SK-N-SH (cell line): ENCODE measurements at regions not wholly inside any gene's neighbourhood (a gene's known extent, or its start where the extent isn't known, plus 50 kb on each side); places are given as distances from the start of the nearest gene placed in this dataset.

Experiments used
- CTCF ChIA-PET: fragments of 300-600, 350-600 bp; formaldehyde crosslinking; extraction: SDS; loops from one replicate; lab custom pipeline; 2021; lab: Yijun Ruan, JAX
- POLR2A ChIA-PET: fragments of 350-600 bp; sonication (Branson Sonifier 250); formaldehyde crosslinking; extraction: SDS; loops from one replicate; lab custom pipeline; 2020; ENCODE audit warnings: antibody characterized with exemption, inconsistent platforms; lab: Yijun Ruan, JAX
- DNase-seq: peaks from one replicate; pipeline ENCODE4 v3.0.0; 2012
- H2AFZ ChIP-seq: fragments of 200-600 bp; sonication (generic); 2 replicates; pipeline ENCODE4 v1.8.1; 2016; ENCODE audit warnings: antibody characterized with exemption, mild to moderate bottlenecking, low read depth
- H3F3A ChIP-seq: fragments of 200-600 bp; sonication (generic); replicated peaks from 2 replicates; pipeline ENCODE3; 2016; ENCODE audit warnings: antibody characterized with exemption, mild to moderate bottlenecking; ENCODE audit not compliant: insufficient read depth
- H3K27ac ChIP-seq, 2 experiments: fragments of 200-500 bp in 1 of 2; fragments of 200-600 bp in 1 of 2; sonication (Bioruptor generic) in 1 of 2; sonication (generic), shearing (Covaris generic) in 1 of 2; 2 replicates each; pipeline versions ENCODE4 v1.5.1 to v1.6.1; 2014 to 2016; ENCODE audit warnings: low read depth in 2 of 2, inconsistent platforms in 1 of 2, low read length in 1 of 2, mild to moderate bottlenecking in 1 of 2, mixed read lengths in 1 of 2
- H3K27me3 ChIP-seq: fragments of 200-600 bp; sonication (generic), shearing (Covaris generic); 2 replicates; pipeline ENCODE4 v1.6.1; 2016; ENCODE audit warnings: mixed run types; ENCODE audit not compliant: insufficient read depth
- H3K36me3 ChIP-seq, 2 experiments: fragments of 200-500 bp in 1 of 2; fragments of 200-600 bp in 1 of 2; sonication (Bioruptor generic) in 1 of 2; sonication (generic) in 1 of 2; replicated peaks in 1 of 2; 2 replicates each; pipeline versions ENCODE3 to v1.5.1; 2014 to 2016; ENCODE audit warnings: low read length in 1 of 2, mild to moderate bottlenecking in 1 of 2; ENCODE audit not compliant: insufficient read depth in 2 of 2, control insufficient read depth in 1 of 2
- H3K4me1 ChIP-seq, 2 experiments: fragments of 200-500 bp in 1 of 2; fragments of 200-600 bp in 1 of 2; sonication (Bioruptor generic) in 1 of 2; sonication (generic), shearing (Covaris generic) in 1 of 2; 2 replicates each; pipeline versions ENCODE4 v1.5.1 to v1.6.1; 2014 to 2016; ENCODE audit warnings: low read depth in 1 of 2, low read length in 1 of 2, mixed run types in 1 of 2; ENCODE audit not compliant: insufficient read depth in 2 of 2, control insufficient read depth in 1 of 2
- H3K4me2 ChIP-seq: fragments of 200-600 bp; sonication (generic), shearing (Covaris generic); 2 replicates; pipeline ENCODE4 v1.6.1; 2017; ENCODE audit warnings: mixed run types
- H3K4me3 ChIP-seq, 2 experiments: fragments of 200-500 bp in 1 of 2; fragments of 200-600 bp in 1 of 2; sonication (Bioruptor generic) in 1 of 2; sonication (generic), shearing (Covaris generic) in 1 of 2; 2 replicates each; pipeline versions ENCODE4 v1.5.1 to v1.8.1; 2014 to 2016; ENCODE audit warnings: low read depth in 2 of 2, inconsistent platforms in 1 of 2, low read length in 1 of 2, mild to moderate bottlenecking in 1 of 2, mixed read lengths in 1 of 2, moderate library complexity in 1 of 2
- H3K79me2 ChIP-seq: fragments of 200-600 bp; sonication (generic); 2 replicates; pipeline ENCODE4 v1.8.1; 2017; ENCODE audit warnings: mild to moderate bottlenecking; ENCODE audit not compliant: insufficient read depth
- H3K9ac ChIP-seq: fragments of 200-600 bp; sonication (generic); 2 replicates; pipeline ENCODE4 v1.6.1; 2017; ENCODE audit warnings: mixed run types
- H3K9me2 ChIP-seq: fragments of 200-600 bp; sonication (generic); 2 replicates; pipeline ENCODE4 v1.6.1; 2017; ENCODE audit warnings: mixed run types
- H3K9me3 ChIP-seq: fragments of 200-600 bp; sonication (generic); 2 replicates; pipeline ENCODE4 v1.6.1; 2017; ENCODE audit warnings: mixed run types, mild to moderate bottlenecking, moderate library complexity
- H4K20me1 ChIP-seq: fragments of 200-600 bp; sonication (generic); 2 replicates; pipeline ENCODE4 v1.6.1; 2017; ENCODE audit warnings: mild to moderate bottlenecking, mixed run types; ENCODE audit not compliant: insufficient read depth
- EP300 ChIP-seq, 2 experiments: IDR thresholded peaks; 2 replicates each; pipeline versions ENCODE4 v1.4.0 to v1.6.1; 2012; ENCODE audit warnings: borderline replicate concordance in 1 of 2, low read depth in 1 of 2, low read length in 1 of 2
- GABPA ChIP-seq: IDR thresholded peaks from 2 replicates; pipeline ENCODE4 v1.4.0; 2012; ENCODE audit warnings: low read depth, mild to moderate bottlenecking
- GATA2 ChIP-seq: sonication (generic); formaldehyde crosslinking; IDR thresholded peaks from 2 replicates; pipeline ENCODE4 v1.5.0; 2020; ENCODE audit warnings: mild to moderate bottlenecking, missing genetic modification reagents
- JUND ChIP-seq: IDR thresholded peaks from 2 replicates; pipeline ENCODE4 v1.4.0; 2012
- MAX ChIP-seq: IDR thresholded peaks from 2 replicates; pipeline ENCODE4 v1.4.0; 2012; ENCODE audit warnings: low read depth
- NFIC ChIP-seq: IDR thresholded peaks from 2 replicates; pipeline ENCODE4 v1.4.0; 2012; ENCODE audit warnings: borderline replicate concordance
- PBX3 ChIP-seq: IDR thresholded peaks from 2 replicates; pipeline ENCODE4; 2012
- POLR2AphosphoS5 ChIP-seq: IDR thresholded peaks from 2 replicates; pipeline ENCODE4 v1.6.1; 2012; ENCODE audit warnings: low read depth, low read length
- RAD21 ChIP-seq: IDR thresholded peaks from 2 replicates; pipeline ENCODE4 v1.6.1; 2012; ENCODE audit warnings: mild to moderate bottlenecking, low read length
- RCOR1 ChIP-seq: fragments of 150-350 bp; IDR thresholded peaks from 2 replicates; pipeline ENCODE4 v1.6.1; 2017; ENCODE audit warnings: antibody characterized with exemption, low read length
- REST ChIP-seq: IDR thresholded peaks from 2 replicates; pipeline ENCODE4 v1.6.1; 2012; ENCODE audit warnings: mild to moderate bottlenecking, low read depth, low read length, moderate library complexity
- SIN3A ChIP-seq: IDR thresholded peaks from 2 replicates; pipeline ENCODE4 v1.6.1; 2012; ENCODE audit warnings: low read depth, mild to moderate bottlenecking, low read length, moderate library complexity, borderline replicate concordance
- TAF1 ChIP-seq: IDR thresholded peaks from 2 replicates; pipeline ENCODE4 v1.6.1; 2012; ENCODE audit warnings: low read depth, mild to moderate bottlenecking, low read length, moderate library complexity, borderline replicate concordance
- TCF12 ChIP-seq: IDR thresholded peaks from 2 replicates; pipeline ENCODE4 v1.4.0; 2012
- TEAD4 ChIP-seq: IDR thresholded peaks from 2 replicates; pipeline ENCODE4 v1.4.0; 2012; ENCODE audit warnings: mild to moderate bottlenecking, borderline replicate concordance; ENCODE audit not compliant: insufficient read depth
- USF1 ChIP-seq: IDR thresholded peaks from 2 replicates; pipeline ENCODE4 v1.4.0; 2012; ENCODE audit warnings: low read depth, borderline replicate concordance
- YY1 ChIP-seq: IDR thresholded peaks from 2 replicates; pipeline ENCODE4 v1.4.0; 2012; ENCODE audit warnings: low read depth, mild to moderate bottlenecking
- ZBTB33 ChIP-seq: IDR thresholded peaks from 2 replicates; pipeline ENCODE4 v1.4.0; 2012; ENCODE audit warnings: low read depth, borderline replicate concordance
- WGBS: methylation state at CpG from one replicate; pipeline ENCODE4 v1.1.6; 2017; ENCODE audit warnings: low lambda C conversion rate; 5-methylcytosine and 5-hydroxymethylcytosine counted together

- ChIA-PET POLR2A (no interaction called here), CTCF (interaction anchor here (1.6 kb wide), 1 partner anchor 36 kb away, joined by 4 read pairs; no protein-coding TSS in a partner anchor)
- WGBS = 62% methylated on average over 5 of the region's 8 CpGs
Measured at GRCh38 chr15:31525185-31525695, 198.6 kb downstream of the KLF13 start.

More at GRCh38 chr15:31525185-31525695, 198.6 kb downstream of the KLF13 start:
- no peak overlapping the region for H3K9ac ChIP-seq
- H3K36me3 ChIP-seq = no peaks in the 10 kb centered on the region
- no peaks in the 10 kb centered on the region for H3K79me2 ChIP-seq
- H3K4me2 ChIP-seq = no peak overlapping the region
- no peak for DNase-seq
- no peak overlapping the region for H2AFZ ChIP-seq
- no peaks in the 10 kb centered on the region for H3K4me1 ChIP-seq
- H3F3A ChIP-seq = no peaks in the 10 kb centered on the region
- no peak overlapping the region for H3K27ac ChIP-seq
- no peak for TF ChIP-seq NFIC
- no peak for TF ChIP-seq YY1
- TF ChIP-seq PBX3 = no peak
- TF ChIP-seq GABPA = no peak
- no peak for TF ChIP-seq TCF12
- TF ChIP-seq TEAD4 = no peak
- no peak for TF ChIP-seq REST
- no peak for TF ChIP-seq MAX
- no peak for TF ChIP-seq POLR2AphosphoS5
- TF ChIP-seq ZBTB33 = no peak
- TF ChIP-seq EP300 (IDR thresholded peaks at IDR 0.05; ENCODE audit: borderline replicate concordance in 1 of 2, low read depth in 1 of 2, low read length in 1 of 2) = no peak
- no peak for TF ChIP-seq USF1
- no peak for TF ChIP-seq RAD21
- no peak for TF ChIP-seq GATA2
- TF ChIP-seq TAF1 = no peak
- no peak for TF ChIP-seq SIN3A
- no peak for TF ChIP-seq RCOR1
- TF ChIP-seq JUND = no peak
- H3K4me3 ChIP-seq = no peak overlapping the region
- H3K27me3 ChIP-seq = no peaks in the 10 kb centered on the region
- H3K9me3 ChIP-seq = no peaks in the 10 kb centered on the region
- no peaks in the 10 kb centered on the region for H3K9me2 ChIP-seq
- H4K20me1 ChIP-seq = no peaks in the 10 kb centered on the region
